ACC112 (cell line): ENCODE measurements at regions not wholly inside any gene's neighbourhood (a gene's known extent, or its start where the extent isn't known, plus 50 kb on each side); places are given as distances from the start of the nearest gene placed in this dataset.
"Not testable (repeated sequence)": the region's sequence is repeated elsewhere in the genome, so short reads cannot be mapped to it uniquely, and the experiment has no call there.

Source experiments
- H2AFZ ChIP-seq: fragments of 200-600 bp; sonication (generic); one replicate; pipeline ENCODE4 v1.6.0; 2017; ENCODE audit warnings: antibody characterized with exemption, low read length; ENCODE audit not compliant: unreplicated experiment
- H3K27ac ChIP-seq: fragments of 200-600 bp; sonication (generic); 2 replicates; pipeline ENCODE4 v1.5.1; 2014; ENCODE audit warnings: low read depth, mild to moderate bottlenecking, antibody characterized with exemption, low read length, moderate library complexity
- H3K27me3 ChIP-seq: fragments of 200-600 bp; sonication (generic); 2 replicates; pipeline ENCODE4 v1.6.1; 2014; ENCODE audit warnings: mild to moderate bottlenecking, antibody characterized with exemption, low read length, moderate library complexity, mixed read lengths; ENCODE audit not compliant: insufficient read depth
- H3K36me3 ChIP-seq: fragments of 200-600 bp; sonication (generic); 2 replicates; pipeline ENCODE4 v1.6.1; 2016; ENCODE audit warnings: mild to moderate bottlenecking, antibody characterized with exemption, low read length, moderate library complexity, mixed read lengths; ENCODE audit not compliant: insufficient read depth
- H3K4me1 ChIP-seq: fragments of 200-600 bp; sonication (generic); one replicate; pipeline ENCODE4 v1.6.1; 2016; ENCODE audit warnings: low read length, mixed read lengths; ENCODE audit not compliant: insufficient read depth, unreplicated experiment, control insufficient read depth
- H3K4me3 ChIP-seq: fragments of 200-600 bp; sonication (generic); 2 replicates; pipeline ENCODE4 v1.5.1; 2014; ENCODE audit warnings: mild to moderate bottlenecking, low read depth, low read length
- H3K79me2 ChIP-seq: fragments of 200-600 bp; sonication (generic); one replicate; pipeline ENCODE4 v1.6.0; 2016; ENCODE audit warnings: low read length; ENCODE audit not compliant: control insufficient read depth, unreplicated experiment, insufficient read depth

GRCh38 chr11:69948256-69949141 is 129.3 kb upstream of the FGF3 start:
- peaks cover 20% of the 10 kb centered on the region for H3K4me1 ChIP-seq
- H3K4me3 ChIP-seq, result no peak overlapping the region
- H3K79me2 ChIP-seq, result no peaks in the 10 kb centered on the region
- peaks cover 13% of the 10 kb centered on the region; the same call in 1 of the 2 replicates for H3K27me3 ChIP-seq
- peak overlapping the region; percentile 48; the same call in 1 of the 2 replicates for H3K27ac ChIP-seq
- no peak overlapping the region for H2AFZ ChIP-seq
- no peaks in the 10 kb centered on the region for H3K36me3 ChIP-seq

DNA sequence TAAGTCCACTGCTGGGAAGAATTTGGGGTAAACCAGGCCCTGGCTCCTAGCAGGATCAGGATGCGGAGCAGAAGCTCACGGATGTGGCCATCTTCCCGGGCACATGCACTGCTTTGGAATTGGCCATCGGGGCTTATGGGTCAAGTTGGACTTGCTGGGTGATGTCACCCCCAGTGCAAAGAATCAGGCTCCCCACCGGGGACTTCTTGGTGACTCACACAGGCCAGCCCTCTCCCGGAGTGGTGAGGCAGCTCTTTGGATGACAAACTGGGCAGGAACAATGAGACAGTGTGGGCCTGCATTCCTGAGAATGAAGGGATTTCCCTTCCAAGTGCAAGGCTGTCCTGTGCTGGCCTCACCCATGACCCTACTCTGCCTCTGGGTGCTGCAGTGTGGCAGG is 128.8 kb upstream of the ANO1 start:
- no peak overlapping the region for H3K4me3 ChIP-seq
- no peak overlapping the region for H2AFZ ChIP-seq
- peaks cover 20% of the 10 kb centered on the region for H3K4me1 ChIP-seq
- no peaks in the 10 kb centered on the region for H3K79me2 ChIP-seq
- H3K27ac ChIP-seq, result peak overlapping the region; percentile 52; the same call in 1 of the 2 replicates
- no peaks in the 10 kb centered on the region for H3K36me3 ChIP-seq
- peaks cover 11% of the 10 kb centered on the region; the same call in 1 of the 2 replicates for H3K27me3 ChIP-seq

GRCh38 chr11:69950120-69950519 is 128.0 kb upstream of the ANO1 start:
- Histone ChIP-seq H3K27me3 (peaks cover 3% of the 10 kb centered on the region), H3K27ac (no peak overlapping the region), H3K4me3 (no peak overlapping the region), H3K4me1 (peaks cover 20% of the 10 kb centered on the region), H2AFZ (no peak overlapping the region), H3K36me3 (no peaks in the 10 kb centered on the region), H3K79me2 (no peaks in the 10 kb centered on the region)

- no peak overlapping the region for H2AFZ ChIP-seq
Measured at GRCh38 chr11:69950621-69951020, 127.5 kb upstream of the ANO1 start.

GRCh38 chr11:69951821-69952220 is 126.3 kb upstream of the ANO1 start:
- Histone ChIP-seq H3K27ac (no peak overlapping the region), H3K27me3 (peaks cover 3% of the 10 kb centered on the region), H3K36me3 (no peaks in the 10 kb centered on the region), H3K79me2 (no peaks in the 10 kb centered on the region), H3K4me3 (no peak overlapping the region), H3K4me1 (peaks cover 20% of the 10 kb centered on the region), H2AFZ (no peak overlapping the region)

More at GRCh38 chr11:69950621-69951020, 127.5 kb upstream of the ANO1 start:
- Histone ChIP-seq H3K4me1 (peaks cover 20% of the 10 kb centered on the region), H3K27me3 (no peaks in the 10 kb centered on the region; the same call in 1 of the 2 replicates), H3K4me3 (no peak overlapping the region), H3K27ac (no peak overlapping the region), H3K79me2 (no peaks in the 10 kb centered on the region), H3K36me3 (no peaks in the 10 kb centered on the region)

DNA sequence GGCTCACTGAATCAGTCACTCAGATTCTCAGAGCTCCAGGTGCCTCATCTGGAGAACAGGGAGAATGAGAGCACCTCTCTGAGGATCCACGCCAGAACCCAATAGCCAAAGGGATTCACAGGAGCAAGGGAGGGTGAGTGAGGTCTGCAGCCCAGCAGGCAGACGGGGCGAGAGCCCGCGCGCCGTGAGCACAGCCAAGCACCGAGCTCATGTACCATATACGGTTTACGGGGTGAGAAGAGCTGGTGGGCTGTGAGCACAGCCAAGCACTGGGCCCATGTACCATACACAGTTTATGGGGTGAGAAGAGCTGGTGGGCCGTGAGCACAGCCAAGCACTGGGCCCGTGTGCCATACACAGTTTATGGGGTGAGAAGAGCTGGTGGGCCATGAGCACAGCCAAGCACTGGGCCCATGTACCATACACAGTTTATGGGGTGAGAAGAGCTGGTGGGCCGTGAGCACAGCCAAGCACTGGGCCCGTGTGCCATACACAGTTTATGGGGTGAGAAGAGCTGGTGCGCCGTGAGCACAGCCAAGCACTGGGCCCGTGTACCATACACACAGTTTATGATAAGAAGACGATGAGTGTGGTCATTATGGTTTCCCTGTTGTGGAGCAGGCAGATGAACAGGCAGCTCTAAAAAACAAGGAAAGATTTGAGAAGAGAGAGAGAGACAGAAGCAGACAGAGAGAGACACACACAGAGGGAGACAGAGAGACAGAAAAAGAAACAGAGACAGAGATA is 125.7 kb upstream of the ANO1 start:
- H3K4me1 ChIP-seq, result peaks cover 20% of the 10 kb centered on the region
- not testable (repeated sequence) for H3K36me3 ChIP-seq, H3K27me3 ChIP-seq, H3K27ac ChIP-seq, H2AFZ ChIP-seq, H3K79me2 ChIP-seq, H3K4me3 ChIP-seq

DNA sequence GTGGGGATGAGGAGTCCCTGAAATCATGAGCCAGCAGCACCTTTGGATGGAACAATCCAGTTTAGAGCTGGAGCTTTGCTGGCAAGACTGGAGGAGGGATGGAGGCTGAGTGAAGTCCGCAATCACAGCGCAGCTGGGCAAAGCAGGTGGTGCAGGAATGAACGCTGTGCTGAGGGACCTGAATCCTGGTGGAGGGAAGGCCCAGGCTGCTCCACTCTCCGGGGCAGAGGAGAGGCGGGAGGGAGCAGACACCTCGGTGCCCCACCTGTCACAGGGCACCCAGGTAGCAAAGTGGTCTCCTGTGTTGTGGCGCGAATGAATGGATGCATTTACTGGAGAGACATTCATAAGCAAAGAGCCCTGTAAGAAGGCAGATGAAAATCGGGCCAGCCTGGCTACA is 124.8 kb upstream of the ANO1 start:
- Histone ChIP-seq H3K4me3 (no peak overlapping the region), H3K27me3 (peaks cover 18% of the 10 kb centered on the region), H3K36me3 (no peaks in the 10 kb centered on the region), H3K4me1 (peaks cover 16% of the 10 kb centered on the region), H2AFZ (no peak overlapping the region), H3K79me2 (no peaks in the 10 kb centered on the region), H3K27ac (no peak overlapping the region)

DNA sequence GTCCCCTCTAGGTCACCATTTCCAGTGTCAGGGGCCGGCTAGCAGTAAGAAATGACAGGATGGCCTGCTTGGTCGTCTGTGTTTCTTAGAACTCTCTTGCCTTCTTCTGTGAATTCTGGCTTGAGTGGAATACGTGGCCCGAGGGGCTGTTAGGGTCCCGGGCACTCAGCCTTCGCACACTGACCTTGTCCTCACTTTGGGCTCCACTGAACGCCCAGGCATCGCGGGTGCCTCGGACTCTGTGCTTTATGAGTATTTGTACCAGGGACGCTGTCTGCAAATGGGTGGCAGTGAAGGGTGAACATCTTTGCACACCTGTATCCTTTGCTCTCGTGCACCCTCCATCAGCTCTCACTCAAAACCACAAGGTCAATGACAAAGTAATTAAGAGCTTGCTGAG is 123.4 kb upstream of the ANO1 start:
- H2AFZ ChIP-seq, result no peak overlapping the region
- no peak overlapping the region for H3K27ac ChIP-seq
- no peak overlapping the region for H3K4me3 ChIP-seq
- H3K4me1 ChIP-seq, result peaks cover 2% of the 10 kb centered on the region
- H3K27me3 ChIP-seq, result peaks cover 29% of the 10 kb centered on the region
- no peaks in the 10 kb centered on the region for H3K36me3 ChIP-seq
- H3K79me2 ChIP-seq, result no peaks in the 10 kb centered on the region

DNA sequence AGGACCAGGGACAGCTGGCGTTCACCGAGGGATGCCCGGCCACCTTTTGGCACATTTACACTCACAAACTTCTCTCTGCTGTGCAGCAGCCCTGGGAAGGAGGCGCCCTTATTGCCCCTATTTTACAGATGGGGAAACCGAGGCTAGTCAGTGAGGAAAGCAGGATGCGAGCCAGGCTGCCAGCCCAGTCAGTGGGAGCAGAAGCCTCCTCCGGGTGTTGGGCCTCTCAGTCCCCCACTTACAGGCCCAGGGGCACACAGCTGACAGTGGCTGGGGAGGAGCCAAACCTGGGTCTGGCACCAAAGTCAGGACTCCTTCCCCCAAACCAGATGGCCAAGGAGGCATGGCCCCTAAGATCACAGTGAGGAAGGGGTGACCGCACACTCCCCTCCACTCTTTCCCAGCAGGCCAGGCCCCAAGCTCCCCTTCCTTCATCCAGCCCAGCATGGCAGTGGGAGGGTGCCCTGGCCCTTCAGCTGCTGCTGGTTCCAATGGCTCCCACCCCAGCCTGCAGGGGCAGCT is 121.4 kb upstream of the ANO1 start:
- Histone ChIP-seq H2AFZ (no peak overlapping the region), H3K79me2 (no peaks in the 10 kb centered on the region), H3K36me3 (no peaks in the 10 kb centered on the region), H3K4me1 (no peaks in the 10 kb centered on the region), H3K27me3 (peaks cover 34% of the 10 kb centered on the region), H3K27ac (no peak overlapping the region), H3K4me3 (no peak overlapping the region)

DNA sequence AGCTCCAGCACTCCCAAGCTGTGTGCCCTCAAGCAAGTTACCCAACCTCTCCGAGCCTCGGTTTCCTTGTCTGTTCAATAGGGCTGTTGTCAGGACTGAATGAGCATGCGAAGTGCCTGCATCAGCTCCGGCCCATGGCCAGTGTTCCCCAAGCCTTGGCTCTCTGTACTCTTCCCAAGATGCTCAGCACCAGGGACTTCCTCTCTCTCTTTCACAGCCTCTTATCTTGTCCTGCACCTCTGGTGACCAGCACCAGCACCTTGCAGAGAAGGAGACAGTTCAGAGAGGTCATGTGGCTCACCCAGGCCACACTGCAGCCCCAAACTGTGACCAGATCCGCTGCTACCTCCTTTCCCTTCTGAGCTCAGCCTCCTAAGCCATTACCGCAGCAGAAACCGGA is 120.3 kb upstream of the ANO1 start:
- no peaks in the 10 kb centered on the region for H3K36me3 ChIP-seq

More for the DNA sequence above, 120.3 kb upstream of the ANO1 start:
- H2AFZ ChIP-seq, result no peak overlapping the region
- H3K79me2 ChIP-seq, result no peaks in the 10 kb centered on the region
- H3K4me1 ChIP-seq, result no peaks in the 10 kb centered on the region
- no peak overlapping the region for H3K27ac ChIP-seq
- H3K4me3 ChIP-seq, result no peak overlapping the region
- H3K27me3 ChIP-seq, result peaks cover 34% of the 10 kb centered on the region
